ENCODE measurements at regions not wholly inside any gene's neighbourhood (a gene's known extent, or its start where the extent isn't known, plus 50 kb on each side); places are given as distances from the start of the nearest gene placed in this dataset.

DNA sequence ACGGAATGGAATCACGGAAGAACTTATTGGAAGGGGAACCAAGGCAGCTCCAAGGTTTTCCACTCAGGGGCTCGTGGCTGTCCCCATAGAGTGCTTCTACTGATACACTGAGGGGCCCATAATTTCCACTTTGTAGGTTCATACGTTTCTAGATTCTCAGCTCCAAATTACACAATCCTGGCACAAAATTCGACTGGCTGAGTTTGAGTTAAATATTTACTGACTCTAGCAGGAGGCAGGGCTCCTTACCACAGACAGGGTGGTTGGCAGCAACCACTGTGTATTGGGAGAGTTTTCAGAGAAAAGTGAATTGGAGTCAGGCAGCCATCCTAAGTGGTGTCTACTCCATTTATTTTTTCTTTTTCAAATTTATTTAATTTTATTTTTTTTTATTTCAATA, 55.4 kb upstream of the SEC61G start:
- no peak overlapping the region for H3K4me3 ChIP-seq
- H3K4me1 ChIP-seq (ENCODE audit: control insufficient read depth in 1 of 2, low read depth in 2 of 2), result peaks cover 9 to 34% of the 10 kb centered on the region in 2 donors
- DNase-seq (ENCODE audit: low spot score) (no peak), ATAC-seq (ENCODE audit: insufficient number of reproducible peaks, low FRiP score, low read depth) (no peak)
- no peaks in the 10 kb centered on the region for H3K9me3 ChIP-seq
- H3K27me3 ChIP-seq (replicated peaks; ENCODE audit: insufficient read depth), result no peaks in the 10 kb centered on the region
- H3K27ac ChIP-seq, result no peak overlapping the region
- no peaks in the 10 kb centered on the region for H3K36me3 ChIP-seq
- TF ChIP-seq, protein P1, sequence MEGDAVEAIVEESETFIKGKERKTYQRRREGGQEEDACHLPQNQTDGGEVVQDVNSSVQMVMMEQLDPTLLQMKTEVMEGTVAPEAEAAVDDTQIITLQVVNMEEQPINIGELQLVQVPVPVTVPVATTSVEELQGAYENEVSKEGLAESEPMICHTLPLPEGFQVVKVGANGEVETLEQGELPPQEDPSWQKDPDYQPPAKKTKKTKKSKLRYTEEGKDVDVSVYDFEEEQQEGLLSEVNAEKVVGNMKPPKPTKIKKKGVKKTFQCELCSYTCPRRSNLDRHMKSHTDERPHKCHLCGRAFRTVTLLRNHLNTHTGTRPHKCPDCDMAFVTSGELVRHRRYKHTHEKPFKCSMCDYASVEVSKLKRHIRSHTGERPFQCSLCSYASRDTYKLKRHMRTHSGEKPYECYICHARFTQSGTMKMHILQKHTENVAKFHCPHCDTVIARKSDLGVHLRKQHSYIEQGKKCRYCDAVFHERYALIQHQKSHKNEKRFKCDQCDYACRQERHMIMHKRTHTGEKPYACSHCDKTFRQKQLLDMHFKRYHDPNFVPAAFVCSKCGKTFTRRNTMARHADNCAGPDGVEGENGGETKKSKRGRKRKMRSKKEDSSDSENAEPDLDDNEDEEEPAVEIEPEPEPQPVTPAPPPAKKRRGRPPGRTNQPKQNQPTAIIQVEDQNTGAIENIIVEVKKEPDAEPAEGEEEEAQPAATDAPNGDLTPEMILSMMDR (IDR thresholded peaks at IDR 0.05), result no peak

DNA sequence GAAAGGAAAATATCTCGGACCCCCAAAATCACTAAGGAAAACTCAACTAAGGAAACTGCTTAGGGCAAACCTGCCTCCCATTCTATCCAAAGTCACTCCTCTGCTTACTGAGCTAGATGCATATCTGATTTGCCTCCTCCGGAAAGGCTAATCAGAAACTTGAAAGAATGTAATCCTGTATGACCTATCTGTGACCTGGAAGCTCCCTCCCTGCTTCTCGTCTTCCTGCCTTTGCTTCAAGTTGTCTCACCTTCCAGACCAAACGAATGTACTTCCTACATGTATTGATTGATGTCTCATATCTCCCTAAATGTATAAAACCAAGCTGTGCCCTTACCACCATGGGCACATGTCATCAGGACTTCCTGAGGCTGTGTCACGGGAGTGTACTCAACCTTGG, 58.1 kb upstream of the SEC61G start:
- DNase-seq (ENCODE audit: low spot score), result no peak
- no peak overlapping the region for H3K4me3 ChIP-seq
- H3K4me1 ChIP-seq (ENCODE audit: control insufficient read depth in 1 of 2, low read depth in 2 of 2), result peaks cover 0 to 12% of the 10 kb centered on the region in 2 donors
- TF ChIP-seq, protein P1 (IDR thresholded peaks at IDR 0.05), result no peak
- H3K27me3 ChIP-seq (replicated peaks; ENCODE audit: insufficient read depth), result no peaks in the 10 kb centered on the region
- H3K36me3 ChIP-seq, result no peaks in the 10 kb centered on the region
- no peaks in the 10 kb centered on the region for H3K9me3 ChIP-seq
- ATAC-seq (ENCODE audit: insufficient number of reproducible peaks, low FRiP score, low read depth), result no peak
- H3K27ac ChIP-seq, result no peak overlapping the region

DNA sequence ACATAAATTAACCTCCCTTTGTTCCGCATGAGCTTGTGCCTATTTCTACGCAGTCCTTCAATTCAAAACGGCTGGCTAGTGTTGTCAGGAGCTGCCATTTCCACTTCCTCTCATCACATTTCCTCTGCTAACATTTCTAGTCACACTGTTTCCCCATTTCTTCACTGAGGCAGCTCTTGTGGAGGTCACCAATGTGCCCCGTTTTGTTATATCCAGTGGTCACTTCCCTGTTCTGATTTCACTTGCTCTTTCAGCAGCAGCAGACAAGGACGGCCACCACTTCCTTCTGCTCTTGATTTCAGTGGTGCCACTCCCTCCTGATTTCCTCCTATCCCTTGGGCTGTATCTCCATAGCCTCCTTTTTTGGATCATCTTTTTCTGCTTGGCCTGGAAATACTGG, 64.8 kb upstream of the SEC61G start:
- Histone ChIP-seq H3K27ac (no peak overlapping the region), H3K4me1 (ENCODE audit: control insufficient read depth in 1 of 2, low read depth in 2 of 2) (no peaks in the 10 kb centered on the region), H3K9me3 (no peaks in the 10 kb centered on the region), H3K27me3 (replicated peaks; ENCODE audit: insufficient read depth) (no peaks in the 10 kb centered on the region), H3K36me3 (no peaks in the 10 kb centered on the region), H3K4me3 (no peak overlapping the region)
- DNase-seq (ENCODE audit: low spot score) (no peak), ATAC-seq (ENCODE audit: insufficient number of reproducible peaks, low FRiP score, low read depth) (no peak)
- TF ChIP-seq, protein P1 (IDR thresholded peaks at IDR 0.05), result no peak

DNA sequence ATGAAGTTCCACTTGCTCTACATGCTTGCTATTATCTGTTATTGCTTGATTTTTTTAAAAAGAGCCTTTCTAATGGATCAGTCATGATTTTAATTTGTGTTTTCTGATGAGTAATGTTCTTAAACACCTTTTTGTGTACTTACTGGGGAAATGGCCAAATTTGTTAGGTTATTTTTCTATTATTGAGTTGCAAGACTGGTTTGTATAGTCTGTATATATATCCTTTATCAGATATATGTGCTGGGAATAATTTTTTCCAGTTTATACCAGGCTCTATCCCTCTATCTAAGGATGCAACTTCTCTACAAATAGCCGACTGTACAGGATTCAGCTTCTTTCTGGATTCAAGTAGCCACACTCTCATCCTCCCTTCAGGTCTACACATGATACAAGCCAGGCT, 65.6 kb upstream of the SEC61G start:
- Histone ChIP-seq H3K4me1 (ENCODE audit: control insufficient read depth in 1 of 2, low read depth in 2 of 2) (no peaks in the 10 kb centered on the region), H3K27me3 (replicated peaks; ENCODE audit: insufficient read depth) (no peaks in the 10 kb centered on the region), H3K9me3 (no peaks in the 10 kb centered on the region), H3K27ac (no peak overlapping the region), H3K4me3 (no peak overlapping the region), H3K36me3 (no peaks in the 10 kb centered on the region)
- TF ChIP-seq, protein P1 (IDR thresholded peaks at IDR 0.05), result no peak
- ATAC-seq (ENCODE audit: insufficient number of reproducible peaks, low FRiP score, low read depth) (no peak), DNase-seq (ENCODE audit: low spot score) (no peak)

DNA sequence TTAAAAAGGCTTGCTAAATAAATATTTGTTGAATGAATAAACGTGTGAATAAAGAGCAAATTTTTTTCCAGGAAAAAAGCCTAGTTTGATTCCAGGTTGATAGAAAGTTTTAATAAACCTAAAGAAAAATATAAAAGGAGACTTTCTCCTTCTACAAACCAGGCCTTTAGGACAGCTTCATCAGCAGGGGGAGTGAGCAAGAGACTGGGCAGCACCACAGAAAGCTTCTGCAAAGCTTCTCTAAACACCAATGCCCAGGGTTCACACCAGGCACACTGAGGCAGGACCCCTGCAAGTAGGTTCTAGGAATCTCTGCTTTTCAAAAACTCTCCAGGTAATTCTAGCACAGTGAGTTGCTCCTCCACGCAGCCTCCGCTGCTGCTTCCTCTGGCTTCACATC, 66.4 kb upstream of the SEC61G start:
- DNase-seq (ENCODE audit: low spot score) (no peak), ATAC-seq (ENCODE audit: insufficient number of reproducible peaks, low FRiP score, low read depth) (no peak)
- Histone ChIP-seq H3K4me1 (ENCODE audit: control insufficient read depth in 1 of 2, low read depth in 2 of 2) (no peaks in the 10 kb centered on the region), H3K27ac (no peak overlapping the region), H3K27me3 (replicated peaks; ENCODE audit: insufficient read depth) (no peaks in the 10 kb centered on the region), H3K36me3 (no peaks in the 10 kb centered on the region), H3K9me3 (no peaks in the 10 kb centered on the region), H3K4me3 (no peak overlapping the region)
- TF ChIP-seq, protein P1 (IDR thresholded peaks at IDR 0.05), result no peak
